ENCODE measurements at regions not wholly inside any gene's neighbourhood (a gene's known extent, or its start where the extent isn't known, plus 50 kb on each side); places are given as distances from the start of the nearest gene placed in this dataset.

DNA sequence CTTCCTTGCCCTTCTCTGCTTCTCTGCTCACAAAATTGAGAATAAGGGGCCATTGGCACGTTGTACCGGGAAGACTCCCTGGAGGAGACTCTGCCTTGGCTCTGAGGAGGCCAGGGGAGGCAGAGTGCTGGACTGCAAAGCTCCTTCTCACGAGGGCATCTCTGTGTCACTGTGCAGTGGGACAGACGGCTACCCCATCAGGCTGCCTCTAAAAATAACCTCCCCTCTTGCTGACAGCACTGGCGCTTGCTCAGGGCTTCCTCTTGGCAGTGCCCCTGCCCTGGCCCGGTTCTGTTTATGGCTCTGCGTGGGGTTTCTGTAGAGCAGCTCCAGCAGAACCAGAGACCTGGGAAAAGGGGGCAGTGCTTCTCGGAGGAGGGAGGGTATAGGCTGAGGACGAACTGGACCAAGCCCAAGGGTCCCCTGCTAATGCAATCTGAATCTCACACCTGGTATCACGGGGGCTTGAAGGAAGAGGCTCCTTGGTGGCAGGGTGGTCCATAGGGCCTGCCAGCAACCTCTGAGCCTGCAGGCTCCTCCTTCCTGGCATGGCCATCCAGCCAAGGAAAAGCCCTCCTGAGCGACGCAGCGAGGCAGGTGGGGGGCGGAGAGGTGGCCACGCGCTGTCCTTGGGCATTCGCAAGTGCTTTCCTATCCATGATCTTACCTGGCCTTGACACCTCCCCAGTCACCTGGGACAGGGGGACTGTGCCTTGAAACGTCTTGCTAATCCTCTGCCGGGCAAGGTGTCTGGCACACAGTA lies 63.3 kb upstream of the TLE3 start:
- TF ChIP-seq, protein P1, sequence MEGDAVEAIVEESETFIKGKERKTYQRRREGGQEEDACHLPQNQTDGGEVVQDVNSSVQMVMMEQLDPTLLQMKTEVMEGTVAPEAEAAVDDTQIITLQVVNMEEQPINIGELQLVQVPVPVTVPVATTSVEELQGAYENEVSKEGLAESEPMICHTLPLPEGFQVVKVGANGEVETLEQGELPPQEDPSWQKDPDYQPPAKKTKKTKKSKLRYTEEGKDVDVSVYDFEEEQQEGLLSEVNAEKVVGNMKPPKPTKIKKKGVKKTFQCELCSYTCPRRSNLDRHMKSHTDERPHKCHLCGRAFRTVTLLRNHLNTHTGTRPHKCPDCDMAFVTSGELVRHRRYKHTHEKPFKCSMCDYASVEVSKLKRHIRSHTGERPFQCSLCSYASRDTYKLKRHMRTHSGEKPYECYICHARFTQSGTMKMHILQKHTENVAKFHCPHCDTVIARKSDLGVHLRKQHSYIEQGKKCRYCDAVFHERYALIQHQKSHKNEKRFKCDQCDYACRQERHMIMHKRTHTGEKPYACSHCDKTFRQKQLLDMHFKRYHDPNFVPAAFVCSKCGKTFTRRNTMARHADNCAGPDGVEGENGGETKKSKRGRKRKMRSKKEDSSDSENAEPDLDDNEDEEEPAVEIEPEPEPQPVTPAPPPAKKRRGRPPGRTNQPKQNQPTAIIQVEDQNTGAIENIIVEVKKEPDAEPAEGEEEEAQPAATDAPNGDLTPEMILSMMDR (IDR thresholded peaks at IDR 0.05), result no peak
- H3K4me1 Mint-ChIP-seq, result peaks cover 5 to 6% of the 10 kb centered on the region in 2 donors
- no peaks in the 10 kb centered on the region for H3K9me3 ChIP-seq (ENCODE audit: control insufficient read depth, insufficient read depth, low read length)
- H3K27ac ChIP-seq (ENCODE audit: low read length), result no peak overlapping the region
- peaks cover 3% of the 10 kb centered on the region for H3K27me3 ChIP-seq (ENCODE audit: control insufficient read depth, insufficient read depth, low read length)
- no peaks in the 10 kb centered on the region for H3K9me3 Mint-ChIP-seq
- H3K4me1 ChIP-seq (ENCODE audit: control insufficient read depth, insufficient read depth, low read length), result no peaks in the 10 kb centered on the region
- H3K27me3 Mint-ChIP-seq (ENCODE audit: low read depth in 2 of 2), result peaks cover 32 to 60% of the 10 kb centered on the region in 2 donors
- no peak for ATAC-seq
- H3K4me3 Mint-ChIP-seq, result no peak overlapping the region
- no peak overlapping the region for H3K27ac Mint-ChIP-seq
- no peak overlapping the region for H3K4me3 ChIP-seq (ENCODE audit: low read length)
- 71% methylated on average over 19 of the region's 19 CpGs for whole genome bisulfite sequencing (ENCODE audit: insufficient coverage)
- H3K36me3 ChIP-seq (ENCODE audit: control insufficient read depth, insufficient read depth, low read length), result no peaks in the 10 kb centered on the region
- intact Hi-C loops (cut with micrococcal nuclease), result no loop called here
- no peaks in the 10 kb centered on the region for H3K36me3 Mint-ChIP-seq
- DNase-seq, result no peak

DNA sequence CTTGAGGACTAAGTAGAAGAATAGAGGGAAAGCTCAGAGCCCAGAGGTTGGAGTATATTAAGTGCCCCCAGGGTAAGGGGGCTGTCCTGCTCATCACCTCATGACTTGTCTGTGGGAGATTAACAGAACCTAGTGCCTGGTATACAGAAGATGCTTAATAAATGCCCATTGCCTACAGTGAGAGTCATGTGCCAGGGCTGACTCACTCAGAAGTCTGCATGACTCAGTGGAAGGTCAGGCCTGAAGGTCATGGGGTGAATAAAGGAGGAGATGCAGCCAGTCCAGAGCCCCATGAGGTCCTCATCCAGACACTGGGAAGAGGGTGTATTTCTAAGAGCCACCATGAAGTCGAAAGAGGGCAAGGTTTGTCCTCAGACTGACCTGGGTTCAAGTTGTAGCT lies 62.5 kb upstream of the TLE3 start:
- no peak overlapping the region for H3K4me3 ChIP-seq (ENCODE audit: low read length)
- ATAC-seq, result peak in 1 of 3 donors; percentile 28
- H3K27me3 Mint-ChIP-seq (ENCODE audit: low read depth in 2 of 2), result peaks cover 37 to 68% of the 10 kb centered on the region in 2 donors
- H3K4me1 Mint-ChIP-seq, result peaks cover 5 to 6% of the 10 kb centered on the region in 2 donors
- H3K27me3 ChIP-seq (ENCODE audit: control insufficient read depth, insufficient read depth, low read length), result peaks cover 3% of the 10 kb centered on the region
- TF ChIP-seq, protein P1 (IDR thresholded peaks at IDR 0.05), result no peak
- intact Hi-C loops (cut with micrococcal nuclease), result no loop called here
- no peaks in the 10 kb centered on the region for H3K4me1 ChIP-seq (ENCODE audit: control insufficient read depth, insufficient read depth, low read length)
- H3K36me3 Mint-ChIP-seq, result no peaks in the 10 kb centered on the region
- DNase-seq, result no peak
- H3K36me3 ChIP-seq (ENCODE audit: control insufficient read depth, insufficient read depth, low read length), result no peaks in the 10 kb centered on the region
- H3K27ac ChIP-seq (ENCODE audit: low read length), result no peak overlapping the region
- 80% methylated on average over 1 of the region's 1 CpG for WGBS (ENCODE audit: insufficient coverage)
- H3K4me3 Mint-ChIP-seq, result no peak overlapping the region
- no peaks in the 10 kb centered on the region for H3K9me3 ChIP-seq (ENCODE audit: control insufficient read depth, insufficient read depth, low read length)
- no peak overlapping the region for H3K27ac Mint-ChIP-seq
- H3K9me3 Mint-ChIP-seq, result no peaks in the 10 kb centered on the region

DNA sequence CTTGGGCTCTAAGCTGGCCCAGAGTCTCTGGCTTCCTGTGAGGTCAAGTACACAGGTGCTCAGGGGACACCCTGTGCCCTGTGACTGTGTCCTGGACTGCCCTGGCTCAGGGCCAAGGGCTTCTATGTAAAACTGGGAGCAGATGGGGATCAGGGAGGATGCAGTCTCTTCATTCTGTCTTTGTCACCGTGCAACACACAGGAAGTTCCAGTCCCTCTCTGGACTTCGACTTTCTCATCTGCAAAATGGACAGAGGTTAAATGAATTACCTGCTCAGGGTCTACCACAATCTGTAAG lies 61.9 kb upstream of the TLE3 start:
- no peak overlapping the region for H3K27ac ChIP-seq (ENCODE audit: low read length)
- H3K9me3 Mint-ChIP-seq, result no peaks in the 10 kb centered on the region
- TF ChIP-seq, protein P1 (IDR thresholded peaks at IDR 0.05), result no peak
- no peak overlapping the region for H3K4me3 ChIP-seq (ENCODE audit: low read length)
- H3K27me3 Mint-ChIP-seq (ENCODE audit: low read depth in 2 of 2), result peaks cover 43 to 74% of the 10 kb centered on the region in 2 donors
- DNase-seq, result no peak
- 69% methylated on average over 2 of the region's 2 CpGs for WGBS (ENCODE audit: insufficient coverage)
- H3K36me3 ChIP-seq (ENCODE audit: control insufficient read depth, insufficient read depth, low read length), result no peaks in the 10 kb centered on the region
- H3K36me3 Mint-ChIP-seq, result no peaks in the 10 kb centered on the region
- ATAC-seq, result no peak
- no peaks in the 10 kb centered on the region for H3K4me1 ChIP-seq (ENCODE audit: control insufficient read depth, insufficient read depth, low read length)
- H3K4me3 Mint-ChIP-seq, result no peak overlapping the region
- peaks cover 6 to 11% of the 10 kb centered on the region in 2 donors for H3K4me1 Mint-ChIP-seq
- no peaks in the 10 kb centered on the region for H3K9me3 ChIP-seq (ENCODE audit: control insufficient read depth, insufficient read depth, low read length)
- intact Hi-C loops (cut with micrococcal nuclease), result no loop called here
- H3K27ac Mint-ChIP-seq, result no peak overlapping the region
- H3K27me3 ChIP-seq (ENCODE audit: control insufficient read depth, insufficient read depth, low read length), result peaks cover 3% of the 10 kb centered on the region
